HCT116 (cell line): ENCODE measurements at regions not wholly inside any gene's neighbourhood (a gene's known extent, or its start where the extent isn't known, plus 50 kb on each side); places are given as distances from the start of the nearest gene placed in this dataset.

ENCODE experiments used
- ATAC-seq: fragments of 200-7000 bp; cut with Tn5 transposase; 2 replicates; pipeline ENCODE4 v1.9.1; 2020; ENCODE audit warnings: mild to moderate bottlenecking, moderate library complexity
- BruUV-seq: library from RNA; stranded (reverse); fragments of 400-500 nt; replicated peaks from 2 replicates; lab custom pipeline; 2021; lab: Mats Ljungman, UMichigan
- CTCF ChIA-PET: fragments of 300-600 bp; sonication (Branson Sonifier 250); formaldehyde crosslinking; loops from one replicate; lab custom pipeline; 2021; ENCODE audit warnings: antibody characterized with exemption; lab: Charles Lee
- POLR2A ChIA-PET: fragments of 300-600, 350-600 bp; sonication (Branson Sonifier 250); formaldehyde crosslinking; loops from one replicate; lab custom pipeline; 2021; ENCODE audit warnings: antibody characterized with exemption; lab: Charles Lee
- RAD21 ChIA-PET, 2 experiments: fragments of 300-600 bp; sonication (Branson Sonifier 250); formaldehyde crosslinking; loops; one replicate each; lab custom pipeline; 2023; ENCODE audit warnings: low total read pairs in 2 of 2; ENCODE audit not compliant: uncharacterized antibody in 2 of 2, unreplicated experiment in 2 of 2, low non-redundant PET in 1 of 2; lab: Charles Lee
- DNase-seq: peaks from one replicate; pipeline ENCODE4 v3.0.0-alpha.2; 2010; ENCODE audit warnings: low read depth, low spot score
- H2AFZ ChIP-seq: fragments of 200-600 bp; shearing (Covaris generic), sonication (generic); 2 replicates; pipeline ENCODE4 v1.6.1; 2017; ENCODE audit warnings: low read depth, mixed run types, mixed read lengths, antibody characterized with exemption, low read length; ENCODE audit not compliant: poor library complexity, severe bottlenecking
- H3K27ac ChIP-seq: 2 replicates; pipeline ENCODE4 v1.5.1; 2012; ENCODE audit warnings: low read depth, low read length
- H3K27me3 ChIP-seq: fragments of 200-600 bp; sonication (generic); 2 replicates; pipeline ENCODE4 v1.6.1; 2016; ENCODE audit warnings: mixed run types, low read length, mixed read lengths; ENCODE audit not compliant: insufficient read depth
- H3K36me3 ChIP-seq, 2 experiments: fragments of 200-500 bp in 1 of 2; fragments of 200-600 bp in 1 of 2; sonication (Bioruptor generic) in 1 of 2; sonication (generic) in 1 of 2; 2 replicates each; pipeline versions ENCODE4 v1.5.1 to v1.6.1; 2014 to 2016; ENCODE audit warnings: low read length in 2 of 2, inconsistent platforms in 1 of 2, mixed read lengths in 1 of 2, mixed run types in 1 of 2; ENCODE audit not compliant: insufficient read depth in 2 of 2, control insufficient read depth in 1 of 2
- H3K4me1 ChIP-seq, 2 experiments: fragments of 200-600 bp in 1 of 2; sonication (generic) in 1 of 2; 2 replicates each; pipeline versions ENCODE4 v1.5.1 to v1.6.1; 2012 to 2017; ENCODE audit warnings: low read length in 2 of 2, inconsistent platforms in 1 of 2, mild to moderate bottlenecking in 1 of 2, mixed read lengths in 1 of 2, mixed run types in 1 of 2, moderate library complexity in 1 of 2; ENCODE audit not compliant: insufficient read depth in 2 of 2, control insufficient read depth in 1 of 2
- H3K4me2 ChIP-seq: fragments of 200-600 bp; sonication (generic); 2 replicates; pipeline ENCODE4 v1.6.1; 2017; ENCODE audit warnings: mixed run types, low read length, mixed read lengths
- H3K4me3 ChIP-seq, 2 experiments: fragments of 200-600 bp in 1 of 2; sonication (generic) in 1 of 2; replicated peaks in 1 of 2; 2 replicates each; pipeline ENCODE4 v1.5.1; 2011 to 2016; ENCODE audit warnings: low read length in 2 of 2, control low read depth in 1 of 2, low read depth in 1 of 2, mild to moderate bottlenecking in 1 of 2, mixed read lengths in 1 of 2, mixed run types in 1 of 2
- H3K79me2 ChIP-seq: fragments of 200-600 bp; sonication (generic); 2 replicates; pipeline ENCODE4 v1.6.1; 2017; ENCODE audit warnings: mild to moderate bottlenecking, mixed run types, low read length, moderate library complexity, mixed read lengths; ENCODE audit not compliant: insufficient read depth
- H3K9ac ChIP-seq: fragments of 200-600 bp; sonication (generic); 2 replicates; pipeline ENCODE4 v1.6.1; 2016; ENCODE audit warnings: low read length, mixed read lengths
- H3K9me2 ChIP-seq: fragments of 200-600 bp; sonication (generic), shearing (Covaris generic); 2 replicates; pipeline ENCODE4 v1.6.1; 2017; ENCODE audit warnings: mixed run types, mild to moderate bottlenecking, moderate library complexity; ENCODE audit not compliant: insufficient read depth
- H3K9me3 ChIP-seq, 2 experiments: fragments of 200-500 bp in 1 of 2; fragments of 200-600 bp in 1 of 2; sonication (Bioruptor generic) in 1 of 2; sonication (generic) in 1 of 2; 2 replicates each; pipeline ENCODE4 v1.6.1; 2014 to 2017; ENCODE audit warnings: low read length in 2 of 2, mixed read lengths in 2 of 2, inconsistent platforms in 1 of 2, low read depth in 1 of 2, mild to moderate bottlenecking in 1 of 2, mixed run types in 1 of 2, moderate library complexity in 1 of 2; ENCODE audit not compliant: control insufficient read depth in 1 of 2, insufficient read depth in 1 of 2
- H4K20me1 ChIP-seq: fragments of 200-600 bp; sonication (generic), shearing (Covaris generic); 2 replicates; pipeline ENCODE4 v1.6.1; 2017; ENCODE audit warnings: mixed run types, mild to moderate bottlenecking, moderate library complexity; ENCODE audit not compliant: insufficient read depth
- ATF3 ChIP-seq: IDR thresholded peaks from 2 replicates; pipeline ENCODE4 v1.6.1; 2012
- CBX3 ChIP-seq: IDR thresholded peaks from 2 replicates; pipeline ENCODE4 v1.6.1; 2012; ENCODE audit warnings: low read depth
- CEBPB ChIP-seq: IDR thresholded peaks from 2 replicates; pipeline ENCODE4 v1.6.1; 2012; ENCODE audit warnings: low read depth
- CTCF ChIP-seq, 3 experiments: fragments of 200-600 bp in 1 of 3; sonication (generic) in 1 of 3; IDR thresholded peaks in 2 of 3; conservative IDR thresholded peaks in 1 of 3; 2 replicates each; pipeline ENCODE4 v1.5.1; 2012 to 2017; ENCODE audit warnings: low read depth in 2 of 3, low read length in 2 of 3, antibody characterized with exemption in 1 of 3, borderline replicate concordance in 1 of 3, control low read depth in 1 of 3, mild to moderate bottlenecking in 1 of 3, mixed read lengths in 1 of 3, mixed run types in 1 of 3, moderate library complexity in 1 of 3; ENCODE audit not compliant: insufficient read depth in 1 of 3
- EGR1 ChIP-seq: IDR thresholded peaks from 2 replicates; pipeline ENCODE4 v1.6.1; 2012; ENCODE audit warnings: low read depth
- EZH2 ChIP-seq: fragments of 200-600 bp; sonication (generic); IDR thresholded peaks from 2 replicates; pipeline ENCODE4 v1.6.1; 2017; ENCODE audit warnings: antibody characterized with exemption, mixed run types
- EZH2phosphoT487 ChIP-seq: fragments of 200-600 bp; IDR thresholded peaks from 2 replicates; pipeline ENCODE4 v1.6.1; 2018; ENCODE audit warnings: antibody characterized with exemption, borderline replicate concordance
- FOSL1 ChIP-seq: IDR thresholded peaks from 2 replicates; pipeline ENCODE4 v1.6.1; 2012; ENCODE audit warnings: low read depth
- JUND ChIP-seq: IDR thresholded peaks from 2 replicates; pipeline ENCODE4 v1.6.1; 2012
- MAX ChIP-seq: IDR thresholded peaks from 2 replicates; pipeline ENCODE4 v1.6.1; 2012
- POLR2A ChIP-seq: IDR thresholded peaks from 2 replicates; pipeline ENCODE4 v1.7.0; 2011; ENCODE audit warnings: borderline replicate concordance; ENCODE audit not compliant: insufficient read depth, insufficient read length; ENCODE audit errors: extremely low read depth
- RAD21 ChIP-seq: IDR thresholded peaks from 2 replicates; pipeline ENCODE4 v1.6.1; 2012; ENCODE audit warnings: low read depth, mild to moderate bottlenecking
- SIN3A ChIP-seq: IDR thresholded peaks from 2 replicates; pipeline ENCODE4 v1.6.1; 2012; ENCODE audit warnings: low read depth
- SRF ChIP-seq: IDR thresholded peaks from 2 replicates; pipeline ENCODE4 v1.6.1; 2012; ENCODE audit warnings: low read depth
- TCF7L2 ChIP-seq: IDR thresholded peaks from 2 replicates; pipeline ENCODE4 v1.7.0; 2011; ENCODE audit warnings: borderline replicate concordance, inconsistent platforms; ENCODE audit not compliant: insufficient read depth, insufficient read length; ENCODE audit errors: extremely low read depth
- YY1 ChIP-seq: IDR thresholded peaks from 2 replicates; pipeline ENCODE4 v1.6.1; 2011; ENCODE audit warnings: low read length, low read depth, moderate library complexity, mild to moderate bottlenecking; ENCODE audit not compliant: insufficient replicate concordance; ENCODE audit errors: extremely low read depth
- ZNF274 ChIP-seq: fragments of 200-500 bp; sonication (Bioruptor generic); IDR thresholded peaks from 2 replicates; pipeline ENCODE4 v1.6.1; 2014; ENCODE audit warnings: mild to moderate bottlenecking, low read depth, low read length, inconsistent platforms
- intact Hi-C: fragments of 100-400 bp; cut with micrococcal nuclease; formaldehyde crosslinking; loops from 2 replicates; pipeline ENCODE4 v1.10.0; 2022

- CTCF ChIA-PET, result no interaction called here
- Histone ChIP-seq H3K4me3 (no peak overlapping the region), H3K36me3 (no peaks in the 10 kb centered on the region), H3K9me2 (no peaks in the 10 kb centered on the region), H3K27me3 (no peaks in the 10 kb centered on the region), H3K4me1 (no peaks in the 10 kb centered on the region), H3K4me2 (no peak overlapping the region), H2AFZ (no peak overlapping the region), H3K9ac (no peak overlapping the region), H3K27ac (no peak overlapping the region), H3K9me3 (no peaks in the 10 kb centered on the region), H4K20me1 (no peaks in the 10 kb centered on the region), H3K79me2 (no peaks in the 10 kb centered on the region)
- DNase-seq (no peak), ATAC-seq (no peak)
- no TSS peak for BruUV-seq
- intact Hi-C loops, result loop anchor here (5.0 kb wide), 1 partner anchor 1391 kb away; no protein-coding TSS in a partner anchor
- no peak for TF ChIP-seq TCF7L2
- TF ChIP-seq MAX, result no peak
- TF ChIP-seq EZH2, result no peak
- no peak for TF ChIP-seq ATF3
- no peak for TF ChIP-seq JUND
- TF ChIP-seq ZNF274, result no peak
- TF ChIP-seq FOSL1, result no peak
- no peak for TF ChIP-seq EZH2phosphoT487
- no peak for TF ChIP-seq SRF
- RAD21 ChIA-PET, result no interaction called here
- POLR2A ChIA-PET, result no interaction called here
Measured at GRCh38 chr5:93018461-93018860, 562.6 kb downstream of the NR2F1-AS1 start.

GRCh38 chr5:93017849-93018248, 563.2 kb downstream of the NR2F1-AS1 start:
- no peaks in the 10 kb centered on the region for H3K27me3 ChIP-seq
- POLR2A ChIA-PET, result no interaction called here
- H2AFZ ChIP-seq, result no peak overlapping the region
- ATAC-seq (no peak), DNase-seq (no peak)
- intact Hi-C loops, result loop anchor here (5.0 kb wide), 1 partner anchor 1391 kb away; no protein-coding TSS in a partner anchor
- no peak overlapping the region for H3K4me3 ChIP-seq
- no peaks in the 10 kb centered on the region for H3K79me2 ChIP-seq
- H3K9ac ChIP-seq, result no peak overlapping the region
- H3K9me3 ChIP-seq, result no peaks in the 10 kb centered on the region
- RAD21 ChIA-PET, result no interaction called here
- no peaks in the 10 kb centered on the region for H3K9me2 ChIP-seq
- H3K27ac ChIP-seq, result no peak overlapping the region
- H4K20me1 ChIP-seq, result no peaks in the 10 kb centered on the region
- H3K4me1 ChIP-seq, result no peaks in the 10 kb centered on the region
- H3K36me3 ChIP-seq, result no peaks in the 10 kb centered on the region
- no peak overlapping the region for H3K4me2 ChIP-seq
- no TSS peak for BruUV-seq
- CTCF ChIA-PET, result no interaction called here
- no peak for TF ChIP-seq SRF
- no peak for TF ChIP-seq ATF3
- TF ChIP-seq FOSL1, result no peak
- TF ChIP-seq EGR1, result no peak
- TF ChIP-seq ZNF274, result no peak
- TF ChIP-seq CEBPB, result no peak
- no peak for TF ChIP-seq MAX
- no peak for TF ChIP-seq YY1
- no peak for TF ChIP-seq CBX3
- TF ChIP-seq JUND, result no peak
- TF ChIP-seq RAD21, result no peak
- TF ChIP-seq SIN3A, result no peak
- no peak for TF ChIP-seq CTCF (IDR thresholded peaks at IDR 0.05 in 2 of 3, conservative IDR thresholded peaks at IDR 0.05 in 1 of 3; ENCODE audit: borderline replicate concordance in 1 of 3, insufficient read depth in 1 of 3, low read depth in 2 of 3, low read length in 2 of 3)
- TF ChIP-seq POLR2A, result no peak
